Brain microvascular endothelial cell (primary cell): ENCODE measurements at regions not wholly inside any gene's neighbourhood (a gene's known extent, or its start where the extent isn't known, plus 50 kb on each side); places are given as distances from the start of the nearest gene placed in this dataset.

Experiments
- DNase-seq: peaks from one replicate; pipeline ENCODE4 v3.0.0-alpha.2; 2020
- H3K27ac ChIP-seq: fragments of 250-450 bp; sonication (Bioruptor Pico); 2 replicates; pipeline ENCODE4 v1.5.1; 2020; ENCODE audit warnings: mild to moderate bottlenecking, moderate library complexity
- H3K27me3 ChIP-seq: fragments of 250-450 bp; sonication (Bioruptor Pico); replicated peaks from 2 replicates; pipeline ENCODE4 v1.5.1; 2020; ENCODE audit warnings: mild to moderate bottlenecking
- H3K36me3 ChIP-seq: fragments of 250-450 bp; sonication (Bioruptor Pico); replicated peaks from 2 replicates; pipeline ENCODE4 v1.5.1; 2020; ENCODE audit warnings: mild to moderate bottlenecking
- H3K4me3 ChIP-seq: 2 replicates; pipeline ENCODE4 v1.5.1; 2011; ENCODE audit warnings: low read depth, mild to moderate bottlenecking, control low read depth, low read length, moderate library complexity
- in situ Hi-C: cut with HindIII; loops from 2 replicates; pipeline ENCODE4 v1.10.0; 2017; ENCODE audit warnings: low sequenced_read_pairs, low pct_ligation_motif_present
- TF ChIP-seq, protein P1 (sequence below): IDR thresholded peaks from 2 replicates; pipeline ENCODE4 v1.5.1; 2011; ENCODE audit warnings: low read depth, mild to moderate bottlenecking, moderate library complexity, low read length, control low read depth, inconsistent platforms; ENCODE audit errors: missing control alignments

DNA sequence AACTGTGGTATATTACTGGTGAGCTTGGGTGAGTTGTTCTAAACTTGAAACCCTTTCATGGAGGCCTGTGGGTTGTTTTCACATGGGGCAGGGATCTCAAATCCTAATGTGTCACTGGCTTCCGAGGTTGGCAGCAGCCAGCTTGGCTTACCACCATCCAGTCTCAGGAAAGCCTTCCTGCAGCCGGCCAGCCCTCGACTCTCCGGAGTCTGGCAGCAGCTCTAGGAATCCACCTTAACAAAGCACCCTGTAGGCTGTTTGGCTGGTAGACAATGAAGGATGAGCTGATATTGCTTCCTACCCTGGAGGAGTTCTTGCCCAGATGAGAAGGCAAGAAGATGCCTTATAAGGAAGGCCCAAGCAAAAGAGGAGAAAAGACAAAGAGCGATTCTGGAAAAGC is 188.3 kb downstream of the KLF12 start:
- Histone ChIP-seq H3K27ac (no peak overlapping the region), H3K4me3 (no peak overlapping the region), H3K36me3 (peaks cover 3% of the 10 kb centered on the region), H3K27me3 (no peaks in the 10 kb centered on the region)
- TF ChIP-seq, protein P1, sequence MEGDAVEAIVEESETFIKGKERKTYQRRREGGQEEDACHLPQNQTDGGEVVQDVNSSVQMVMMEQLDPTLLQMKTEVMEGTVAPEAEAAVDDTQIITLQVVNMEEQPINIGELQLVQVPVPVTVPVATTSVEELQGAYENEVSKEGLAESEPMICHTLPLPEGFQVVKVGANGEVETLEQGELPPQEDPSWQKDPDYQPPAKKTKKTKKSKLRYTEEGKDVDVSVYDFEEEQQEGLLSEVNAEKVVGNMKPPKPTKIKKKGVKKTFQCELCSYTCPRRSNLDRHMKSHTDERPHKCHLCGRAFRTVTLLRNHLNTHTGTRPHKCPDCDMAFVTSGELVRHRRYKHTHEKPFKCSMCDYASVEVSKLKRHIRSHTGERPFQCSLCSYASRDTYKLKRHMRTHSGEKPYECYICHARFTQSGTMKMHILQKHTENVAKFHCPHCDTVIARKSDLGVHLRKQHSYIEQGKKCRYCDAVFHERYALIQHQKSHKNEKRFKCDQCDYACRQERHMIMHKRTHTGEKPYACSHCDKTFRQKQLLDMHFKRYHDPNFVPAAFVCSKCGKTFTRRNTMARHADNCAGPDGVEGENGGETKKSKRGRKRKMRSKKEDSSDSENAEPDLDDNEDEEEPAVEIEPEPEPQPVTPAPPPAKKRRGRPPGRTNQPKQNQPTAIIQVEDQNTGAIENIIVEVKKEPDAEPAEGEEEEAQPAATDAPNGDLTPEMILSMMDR: no peak
- DNase-seq: no peak
- in situ Hi-C loops: no loop called here

DNA sequence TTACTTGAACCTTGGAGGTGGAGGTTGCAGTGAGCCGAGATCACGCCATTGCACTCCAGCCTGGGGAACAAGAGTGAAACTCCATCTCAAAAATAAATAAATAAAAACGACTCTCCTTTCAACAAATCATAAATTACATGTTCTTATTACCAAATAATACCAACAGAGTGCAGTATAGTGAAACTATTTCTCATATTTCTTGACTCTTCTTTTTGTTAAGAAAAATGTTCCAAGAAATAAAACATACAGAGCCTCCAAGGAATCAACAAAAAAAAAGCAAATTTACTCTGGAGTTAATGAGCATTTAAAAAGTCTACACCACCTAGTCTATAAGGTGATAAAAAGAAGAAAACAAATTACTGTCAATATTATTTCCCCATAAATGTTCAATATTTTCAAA is 188.8 kb downstream of the KLF12 start:
- no peaks in the 10 kb centered on the region for H3K27me3 ChIP-seq
- in situ Hi-C loops: no loop called here
- H3K4me3 ChIP-seq: no peak overlapping the region
- DNase-seq: no peak
- no peak overlapping the region for H3K27ac ChIP-seq
- TF ChIP-seq, protein P1: no peak
- peaks cover 3% of the 10 kb centered on the region for H3K36me3 ChIP-seq

DNA sequence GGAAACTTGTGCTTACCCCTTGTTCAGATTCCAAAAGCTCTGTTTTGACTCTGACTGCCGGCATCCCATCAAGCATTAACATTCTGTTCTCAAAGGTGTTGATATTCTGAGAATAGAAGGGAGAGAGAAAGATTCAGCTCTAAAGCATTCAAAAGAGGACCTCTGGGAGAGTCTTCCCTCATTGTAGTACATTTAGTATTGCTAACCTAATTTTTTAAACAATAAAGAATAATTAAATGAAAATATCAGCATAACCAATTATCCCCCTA is 190.3 kb downstream of the KLF12 start:
- H3K27ac ChIP-seq: no peak overlapping the region
- in situ Hi-C loops: no loop called here
- no peak for DNase-seq
- no peaks in the 10 kb centered on the region for H3K27me3 ChIP-seq
- H3K4me3 ChIP-seq: no peak overlapping the region
- peaks cover 3% of the 10 kb centered on the region for H3K36me3 ChIP-seq
- TF ChIP-seq, protein P1: no peak

DNA sequence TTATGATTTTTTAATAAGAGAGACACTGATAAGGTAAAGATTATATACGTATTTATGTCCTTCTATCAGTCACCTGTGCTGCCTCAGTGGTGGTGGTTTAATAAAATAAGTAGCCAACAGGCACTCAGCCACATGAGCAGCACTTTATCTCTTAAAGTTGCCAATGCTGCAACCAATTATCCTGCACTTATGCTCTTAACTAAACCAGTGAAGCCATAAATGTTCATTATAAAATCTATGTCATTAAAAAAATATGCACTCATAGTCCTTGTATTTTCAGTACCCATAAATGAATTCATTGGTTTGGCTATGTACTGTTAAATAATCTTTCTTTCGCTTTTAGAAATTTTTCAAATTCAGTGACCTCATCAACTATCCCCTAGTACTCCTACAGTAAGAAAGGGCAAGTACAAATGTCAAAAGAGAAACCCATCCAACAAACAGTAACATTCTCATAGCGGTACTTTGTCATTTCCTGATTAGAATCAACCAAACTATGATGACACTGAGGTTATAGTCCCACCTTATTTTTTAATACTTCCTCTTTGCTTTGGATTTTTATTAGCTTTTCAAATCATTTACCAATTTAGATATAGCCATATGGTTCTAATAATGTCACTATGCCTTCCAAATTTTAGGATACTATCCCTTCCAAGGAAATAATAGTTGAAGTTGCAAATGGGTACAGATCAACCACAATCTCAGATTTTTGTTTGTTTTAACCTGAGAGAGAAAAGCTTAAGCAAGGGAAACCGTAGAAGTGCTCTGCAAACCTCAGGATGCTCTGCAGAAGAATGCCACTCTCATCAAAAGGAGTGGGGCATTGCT is 190.9 kb downstream of the KLF12 start:
- in situ Hi-C loops: no loop called here

DNA sequence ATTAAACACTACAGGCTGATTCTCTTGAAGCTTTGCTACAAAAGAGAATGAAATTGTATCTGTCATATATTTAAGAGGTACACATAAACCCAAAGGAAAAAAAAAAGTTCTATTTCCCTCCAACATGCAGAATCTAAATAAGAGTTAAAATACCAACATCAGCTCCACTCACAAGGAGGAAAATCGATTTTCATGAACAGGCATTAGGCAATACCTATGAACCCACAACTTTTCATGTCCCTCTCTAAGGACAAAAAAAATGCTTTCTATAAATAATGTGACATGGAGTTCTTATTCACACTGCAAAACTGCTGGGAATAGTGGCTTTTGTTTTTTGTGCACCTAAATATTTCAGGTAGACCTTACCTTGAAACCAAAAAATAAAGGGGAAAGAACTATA is 192.5 kb downstream of the KLF12 start:
- Histone ChIP-seq H3K36me3 (peaks cover 3% of the 10 kb centered on the region), H3K27ac (no peak overlapping the region), H3K27me3 (no peaks in the 10 kb centered on the region), H3K4me3 (no peak overlapping the region)
- no peak for DNase-seq
- in situ Hi-C loops: no loop called here
- TF ChIP-seq, protein P1: no peak

More for the DNA sequence above, 190.9 kb downstream of the KLF12 start:
- TF ChIP-seq, protein P1: no peak
- no peak overlapping the region for H3K4me3 ChIP-seq
- no peak overlapping the region for H3K27ac ChIP-seq
- H3K27me3 ChIP-seq: no peaks in the 10 kb centered on the region
- peaks cover 3% of the 10 kb centered on the region for H3K36me3 ChIP-seq
- DNase-seq: no peak

DNA sequence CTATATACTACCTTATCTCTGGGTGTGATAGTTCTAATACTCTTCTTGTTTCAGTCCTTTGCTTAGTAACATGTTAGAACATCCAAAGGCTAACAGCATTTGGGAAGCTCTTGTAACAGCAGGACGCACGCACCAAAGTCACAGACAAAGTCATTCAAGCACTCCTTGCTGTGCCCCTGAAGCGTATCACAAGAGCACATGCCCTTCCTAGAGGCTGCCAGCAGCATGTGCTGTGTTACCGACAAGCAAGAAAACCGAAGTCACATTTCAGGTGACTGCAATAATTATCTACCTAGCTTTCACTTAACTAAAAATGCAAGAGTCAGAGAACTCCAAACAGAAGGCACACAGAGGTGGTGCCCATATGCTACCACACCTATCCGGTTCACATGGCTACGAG is 194.1 kb downstream of the KLF12 start:
- H3K27ac ChIP-seq: no peak overlapping the region

More for the DNA sequence above, 194.1 kb downstream of the KLF12 start:
- no peaks in the 10 kb centered on the region for H3K27me3 ChIP-seq
- in situ Hi-C loops: no loop called here
- no peak overlapping the region for H3K4me3 ChIP-seq
- no peak for DNase-seq
- TF ChIP-seq, protein P1: no peak
- peaks cover 3% of the 10 kb centered on the region for H3K36me3 ChIP-seq
